ACHN (cell line): ENCODE measurements at regions not wholly inside any gene's neighbourhood (a gene's known extent, or its start where the extent isn't known, plus 50 kb on each side); places are given as distances from the start of the nearest gene placed in this dataset.
A peak's percentile ranks its signal among the peaks of the same experiment; 100 is the strongest.

ENCODE experiments used
- DNase-seq: peaks from one replicate; pipeline ENCODE4 v3.0.0-alpha.2; 2015
- in situ Hi-C: cut with HindIII; loops from 2 replicates; pipeline ENCODE4 v1.10.0; 2017; ENCODE audit warnings: low sequenced_read_pairs, low pct_ligation_motif_present, low pct_unique_long_range_greater_than_20kb

GRCh38 chr2:67515056-67515455, 117.9 kb downstream of the ETAA1 start:
- in situ Hi-C loops = no loop called here
- DNase-seq = no peak

GRCh38 chr2:67515538-67515937, 118.4 kb downstream of the ETAA1 start:
- in situ Hi-C loops = no loop called here
- no peak for DNase-seq

GRCh38 chr2:67516362-67516761, 119.2 kb downstream of the ETAA1 start:
- in situ Hi-C loops = no loop called here
- no peak for DNase-seq

GRCh38 chr2:67516899-67517530, 119.9 kb downstream of the ETAA1 start:
- no peak for DNase-seq
- in situ Hi-C loops = no loop called here

GRCh38 chr2:67522148-67522547, 125.0 kb downstream of the ETAA1 start:
- DNase-seq = no peak
- in situ Hi-C loops = no loop called here

- DNase-seq = no peak
- in situ Hi-C loops = no loop called here
These were observed 127.1 kb downstream of the ETAA1 start for GRCh38 chr2:67524213-67524612.

GRCh38 chr2:67524777-67525176, 127.6 kb downstream of the ETAA1 start:
- no peak for DNase-seq
- in situ Hi-C loops = no loop called here

- in situ Hi-C loops = no loop called here
- DNase-seq = no peak
These were observed 129.2 kb downstream of the ETAA1 start for GRCh38 chr2:67526283-67526682.

- in situ Hi-C loops = no loop called here
- DNase-seq = no peak
These were observed 131.2 kb downstream of the ETAA1 start for GRCh38 chr2:67528320-67528719.

- in situ Hi-C loops = no loop called here
- DNase-seq = no peak
These were observed 135.3 kb downstream of the ETAA1 start for GRCh38 chr2:67532387-67532786.

GRCh38 chr2:67534745-67535144, 137.6 kb downstream of the ETAA1 start:
- DNase-seq = no peak
- in situ Hi-C loops = no loop called here

GRCh38 chr2:67540962-67541361, 143.8 kb downstream of the ETAA1 start:
- in situ Hi-C loops = no loop called here
- no peak for DNase-seq

- in situ Hi-C loops = no loop called here
- DNase-seq = no peak
These were observed 147.2 kb downstream of the ETAA1 start for GRCh38 chr2:67544286-67544685.

- DNase-seq = no peak
- in situ Hi-C loops = no loop called here
These were observed 151.4 kb downstream of the ETAA1 start for GRCh38 chr2:67548317-67549201.

GRCh38 chr2:67559156-67559555, 162.0 kb downstream of the ETAA1 start:
- in situ Hi-C loops = no loop called here
- DNase-seq = no peak

- in situ Hi-C loops = no loop called here
- no peak for DNase-seq
These were observed 163.8 kb downstream of the ETAA1 start for GRCh38 chr2:67560771-67561456.

- in situ Hi-C loops = no loop called here
- peak; percentile 71 for DNase-seq
These were observed 164.4 kb downstream of the ETAA1 start for GRCh38 chr2:67561457-67561965.

- DNase-seq = no peak
- in situ Hi-C loops = no loop called here
These were observed 166.9 kb downstream of the ETAA1 start for GRCh38 chr2:67564076-67564475.

GRCh38 chr2:67564626-67565025, 167.5 kb downstream of the ETAA1 start:
- DNase-seq = no peak
- in situ Hi-C loops = no loop called here
